Hematopoietic multipotent progenitor cell treated with erythropoietin and hydrocortisone succinate and interleukin-3 and kit ligand, for 15 days (in vitro differentiated cells): ENCODE measurements at regions not wholly inside any gene's neighbourhood (a gene's known extent, or its start where the extent isn't known, plus 50 kb on each side); places are given as distances from the start of the nearest gene placed in this dataset.

Experiments used
- DNase-seq: peaks from one replicate; pipeline ENCODE4 v3.0.0-alpha.2; 2015; ENCODE audit warnings: low spot score

DNA sequence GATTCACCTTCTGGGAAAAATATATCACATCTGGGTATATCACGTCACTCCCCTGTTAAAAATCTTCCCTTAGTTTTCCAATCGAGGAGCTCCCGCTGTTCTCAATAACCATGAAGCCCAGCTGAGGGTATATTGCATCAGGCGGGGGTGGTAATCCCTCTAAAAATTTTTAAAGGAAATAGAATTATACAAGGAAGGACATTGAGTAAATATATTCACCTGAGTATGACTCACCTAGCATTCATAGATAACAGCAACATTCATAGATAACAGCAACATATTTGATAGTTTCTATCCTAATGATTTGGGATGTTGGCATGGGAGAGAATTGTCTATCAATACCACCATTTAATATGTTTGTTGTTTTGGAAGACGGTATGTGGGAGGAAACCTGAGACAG lies 473.6 kb downstream of the RMST start:
- DNase-seq = no peak

DNA sequence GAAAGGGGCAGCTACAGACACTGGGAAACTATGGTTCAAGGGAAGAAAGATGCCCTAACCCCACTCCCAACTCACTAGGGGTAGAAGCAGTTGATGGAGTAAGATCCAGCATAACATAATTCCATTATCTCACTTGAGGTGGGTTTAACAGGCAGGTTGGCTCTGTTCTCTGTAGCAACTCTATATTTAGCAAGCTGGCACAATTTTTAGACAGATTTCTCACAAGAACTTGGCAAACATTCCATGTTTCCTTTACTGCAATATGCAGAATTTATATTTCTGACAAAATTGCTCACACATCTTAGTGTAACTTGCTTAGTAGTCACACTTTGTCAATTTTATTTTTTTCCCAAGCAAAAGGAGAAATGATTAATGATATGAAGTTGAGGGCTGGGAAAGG lies 475.4 kb downstream of the RMST start:
- DNase-seq = no peak

DNA sequence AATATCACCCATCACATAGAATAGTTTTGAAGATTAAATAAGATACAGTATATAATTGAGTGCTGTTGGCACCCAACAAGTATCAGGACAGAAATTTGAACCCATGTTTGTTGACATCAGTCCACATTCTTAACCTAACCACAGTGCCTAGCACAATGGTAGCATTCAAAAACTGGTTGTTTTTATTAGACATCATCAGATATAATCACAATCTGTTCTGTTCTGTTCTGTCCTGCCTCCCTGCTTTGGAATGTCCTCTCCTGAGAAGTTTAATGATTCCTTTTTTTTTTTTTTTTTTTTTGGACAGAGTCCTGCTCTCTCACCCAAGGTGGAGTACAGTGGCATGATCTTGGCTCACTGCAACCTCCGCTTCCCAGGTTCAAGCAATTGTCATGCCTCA lies 476.6 kb downstream of the RMST start:
- no peak for DNase-seq

DNA sequence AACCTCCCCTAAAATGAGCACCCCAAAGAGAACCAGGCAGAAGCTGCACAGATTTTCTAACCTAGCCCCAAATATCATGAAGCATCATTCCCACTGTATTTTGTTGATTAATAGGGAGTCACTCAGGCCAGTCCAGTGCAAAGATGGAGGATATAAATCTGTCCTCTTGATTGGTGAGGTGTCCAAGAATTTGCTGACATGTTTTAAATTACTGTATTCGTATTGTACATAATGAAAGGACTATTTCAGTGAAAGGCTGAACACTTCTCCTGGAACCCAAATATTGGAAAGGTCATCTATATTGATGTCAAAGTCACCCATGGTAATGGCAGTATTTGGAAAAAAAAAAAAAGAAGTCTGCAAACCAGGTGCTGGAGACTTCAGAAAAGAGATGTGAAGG lies 477.5 kb downstream of the RMST start:
- no peak for DNase-seq

DNA sequence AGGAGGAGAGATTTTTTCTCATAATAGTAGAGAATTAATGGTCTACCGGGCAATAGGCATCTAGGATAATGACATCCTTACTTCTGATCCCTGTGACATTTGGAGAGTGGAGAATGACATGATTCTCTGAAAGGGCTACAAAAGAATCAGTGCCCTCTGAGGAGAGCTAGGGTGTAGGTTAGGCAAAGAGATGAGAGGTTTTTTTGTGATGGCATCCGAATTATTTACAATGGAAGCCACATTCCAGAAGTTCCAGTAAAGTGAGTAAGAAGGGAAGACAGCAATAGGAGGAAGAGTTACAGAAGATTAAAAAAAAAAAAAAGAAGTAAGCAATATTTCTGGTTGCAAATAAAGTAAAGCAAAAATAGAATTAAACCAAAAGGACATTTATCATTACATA lies 478.0 kb downstream of the RMST start:
- DNase-seq = no peak

DNA sequence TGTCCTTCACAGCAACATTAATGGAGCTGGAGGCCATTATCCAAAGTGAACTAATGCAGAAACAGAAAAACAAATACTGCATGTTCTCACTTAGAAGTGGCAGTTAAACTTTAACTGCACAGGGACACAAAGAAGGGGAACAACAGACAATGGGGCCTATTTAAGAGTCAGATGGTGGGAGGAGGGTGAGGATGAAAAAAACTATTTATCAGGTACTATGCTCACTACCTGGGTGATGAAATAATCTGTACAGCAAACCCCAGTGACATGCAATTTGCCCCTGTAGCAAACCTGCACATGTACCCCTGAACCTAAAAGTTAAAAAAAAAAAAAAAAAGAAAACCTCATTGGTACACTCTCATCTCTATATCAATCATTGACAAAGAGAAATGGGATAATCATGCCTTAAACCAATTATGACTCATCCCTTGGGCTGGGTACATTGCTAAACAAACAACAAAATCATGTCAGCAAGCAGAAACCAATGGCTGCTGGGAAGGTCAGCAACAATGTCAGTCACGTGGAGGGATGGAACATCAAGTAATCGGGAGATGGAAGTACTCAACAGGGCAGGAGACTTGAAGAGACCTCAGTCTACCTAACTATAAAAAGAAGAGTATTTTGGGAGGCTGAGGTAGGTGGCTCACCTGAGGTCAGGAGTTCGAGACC lies 479.2 kb downstream of the RMST start:
- DNase-seq = no peak

DNA sequence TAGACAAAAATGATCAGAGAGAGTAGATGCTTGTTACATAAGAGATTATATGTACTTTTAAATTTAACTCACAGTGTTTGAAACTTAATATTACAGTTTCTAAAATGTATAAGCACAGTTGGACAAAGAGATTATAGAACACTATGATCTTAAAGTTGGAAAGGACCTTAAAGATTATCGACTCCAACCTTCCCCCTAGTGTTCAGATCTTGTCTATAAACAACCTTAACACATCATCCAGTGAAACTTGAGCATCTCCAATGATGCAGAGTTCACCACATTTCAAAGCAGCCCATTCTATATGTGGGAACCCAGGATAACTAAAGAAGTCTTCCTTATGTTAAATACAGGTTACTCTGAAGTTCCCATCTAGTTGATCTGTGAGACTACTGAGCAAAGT lies 480.8 kb downstream of the RMST start:
- no peak for DNase-seq

DNA sequence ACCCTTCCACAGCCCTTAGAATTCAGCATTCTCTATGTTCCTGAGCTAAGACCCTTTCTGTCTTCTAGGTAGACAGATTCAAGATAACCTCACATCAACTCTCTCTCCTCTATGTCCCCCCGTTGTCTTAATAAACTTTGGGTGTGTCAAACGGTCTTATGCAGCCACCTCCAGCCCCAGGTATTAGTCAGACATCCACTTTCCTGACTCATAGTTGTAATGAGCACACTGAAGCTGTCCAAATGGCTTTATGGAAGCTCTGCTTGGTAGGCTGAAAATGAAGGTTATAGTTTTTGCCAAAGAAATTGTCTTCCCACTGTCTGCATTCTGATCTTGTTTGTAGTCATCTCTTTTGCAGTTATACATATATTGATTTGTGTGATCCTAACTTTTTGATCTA lies 482.0 kb downstream of the RMST start:
- no peak for DNase-seq

DNA sequence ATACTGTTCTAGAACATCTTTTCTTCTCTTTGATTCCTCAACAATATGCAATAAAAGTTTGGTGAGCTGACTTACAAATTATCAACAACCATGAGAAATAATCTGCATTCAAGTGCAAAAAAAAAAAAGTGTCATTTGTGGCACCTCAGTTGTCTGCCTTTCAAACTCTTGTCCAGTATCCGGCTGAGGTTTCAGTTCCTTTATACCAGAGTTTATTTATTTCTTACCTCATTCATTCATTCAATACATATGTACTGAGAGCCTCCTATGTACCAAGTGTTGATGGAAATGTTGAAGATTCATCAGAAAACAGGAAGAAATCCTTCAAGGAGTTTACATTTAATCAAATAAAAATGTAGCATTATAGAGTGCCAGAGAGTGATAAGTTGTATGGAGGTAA lies 484.1 kb downstream of the RMST start:
- no peak for DNase-seq

DNA sequence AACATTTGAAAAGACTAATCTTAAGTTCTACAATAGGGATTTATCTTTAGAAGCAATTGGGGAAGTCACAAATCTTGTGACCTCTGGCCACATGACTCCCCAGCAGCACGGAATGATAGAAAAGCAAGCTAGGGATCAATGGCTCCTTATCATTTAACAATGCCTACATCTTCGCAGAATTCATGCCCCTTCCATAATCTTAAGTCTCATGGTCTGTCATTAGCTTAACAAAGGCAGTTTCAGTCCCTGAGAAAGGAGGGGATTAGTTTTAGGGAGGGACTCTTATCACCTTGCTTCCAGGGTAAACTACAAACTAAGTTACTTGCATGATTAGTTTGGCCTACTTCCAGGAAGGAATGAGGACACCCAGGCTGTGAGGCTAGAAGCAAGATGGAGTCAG lies 486.0 kb downstream of the RMST start:
- no peak for DNase-seq

DNA sequence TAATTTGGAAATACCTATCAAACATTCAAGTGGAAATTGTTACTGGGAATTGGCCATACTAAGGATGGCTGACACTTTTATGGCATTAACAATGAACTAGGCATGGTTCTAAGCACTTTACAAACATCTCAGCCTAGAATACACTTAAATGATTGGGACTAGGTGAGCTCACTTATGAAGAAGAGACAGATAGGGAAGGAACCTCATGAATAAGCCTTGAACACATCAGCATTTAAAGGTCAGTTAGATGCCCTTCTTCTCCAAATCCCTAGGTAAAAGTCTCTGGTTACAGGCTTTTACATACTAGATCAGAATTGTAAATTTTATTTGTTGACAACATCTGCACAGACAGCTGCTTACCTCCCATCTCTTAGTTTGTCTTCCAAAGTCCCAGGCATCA lies 488.6 kb downstream of the RMST start:
- no peak for DNase-seq

DNA sequence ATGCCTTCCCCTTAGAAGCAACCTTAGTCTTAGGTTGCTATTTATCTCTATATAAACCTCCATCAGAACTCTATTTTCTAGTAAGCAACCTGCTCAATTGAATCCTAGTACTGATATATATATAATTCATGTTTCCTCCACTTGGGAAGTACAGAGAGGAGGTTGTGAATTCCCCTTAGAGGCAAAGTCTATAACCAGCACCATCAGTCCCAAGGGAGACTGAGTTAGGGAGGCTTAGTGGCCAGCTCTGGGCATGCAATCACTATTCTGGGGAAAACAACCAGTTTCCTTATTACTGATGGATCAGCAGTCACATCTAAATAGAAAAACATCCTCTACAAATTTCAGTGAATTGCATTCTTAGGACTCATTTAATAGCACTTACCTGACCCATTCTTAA lies 489.1 kb downstream of the RMST start:
- no peak for DNase-seq

DNA sequence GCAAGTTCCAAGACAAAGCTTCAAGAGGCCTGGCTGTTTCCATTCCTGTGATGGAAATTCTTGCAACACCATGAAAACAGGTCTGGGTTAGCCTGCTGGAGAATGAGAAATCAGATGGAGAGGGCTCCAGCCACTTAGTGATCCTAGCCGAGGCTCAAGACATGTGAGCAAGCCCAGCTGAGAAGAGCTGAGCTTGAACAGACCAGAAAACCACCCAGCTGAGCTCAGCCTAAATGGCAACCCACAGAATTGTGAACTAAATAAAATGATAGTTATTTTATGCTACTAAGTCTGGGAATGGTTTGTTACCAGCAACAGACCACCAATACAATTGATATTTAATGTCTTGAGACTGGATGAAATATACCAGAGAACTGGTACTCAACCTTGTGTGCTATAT lies 494.5 kb downstream of the RMST start:
- no peak for DNase-seq

DNA sequence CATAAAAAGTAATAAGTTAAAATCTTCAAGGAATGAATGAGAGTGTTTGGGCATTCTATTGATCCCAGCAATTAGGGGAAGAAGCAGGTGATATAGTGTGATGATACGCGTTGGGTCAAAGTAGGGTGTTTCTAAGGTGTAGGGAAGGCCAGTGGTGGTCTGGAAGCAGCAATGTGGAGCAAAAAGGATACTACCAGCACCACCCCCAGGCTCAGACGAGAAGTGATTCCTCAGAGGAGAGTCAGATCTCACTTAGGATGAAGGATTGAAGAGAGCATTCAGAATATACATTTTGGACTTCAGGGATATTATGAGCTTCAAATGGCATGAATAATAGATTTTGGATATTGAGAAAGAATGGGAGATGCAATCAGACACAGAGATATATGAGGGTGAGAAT lies 497.6 kb downstream of the RMST start:
- DNase-seq = no peak

DNA sequence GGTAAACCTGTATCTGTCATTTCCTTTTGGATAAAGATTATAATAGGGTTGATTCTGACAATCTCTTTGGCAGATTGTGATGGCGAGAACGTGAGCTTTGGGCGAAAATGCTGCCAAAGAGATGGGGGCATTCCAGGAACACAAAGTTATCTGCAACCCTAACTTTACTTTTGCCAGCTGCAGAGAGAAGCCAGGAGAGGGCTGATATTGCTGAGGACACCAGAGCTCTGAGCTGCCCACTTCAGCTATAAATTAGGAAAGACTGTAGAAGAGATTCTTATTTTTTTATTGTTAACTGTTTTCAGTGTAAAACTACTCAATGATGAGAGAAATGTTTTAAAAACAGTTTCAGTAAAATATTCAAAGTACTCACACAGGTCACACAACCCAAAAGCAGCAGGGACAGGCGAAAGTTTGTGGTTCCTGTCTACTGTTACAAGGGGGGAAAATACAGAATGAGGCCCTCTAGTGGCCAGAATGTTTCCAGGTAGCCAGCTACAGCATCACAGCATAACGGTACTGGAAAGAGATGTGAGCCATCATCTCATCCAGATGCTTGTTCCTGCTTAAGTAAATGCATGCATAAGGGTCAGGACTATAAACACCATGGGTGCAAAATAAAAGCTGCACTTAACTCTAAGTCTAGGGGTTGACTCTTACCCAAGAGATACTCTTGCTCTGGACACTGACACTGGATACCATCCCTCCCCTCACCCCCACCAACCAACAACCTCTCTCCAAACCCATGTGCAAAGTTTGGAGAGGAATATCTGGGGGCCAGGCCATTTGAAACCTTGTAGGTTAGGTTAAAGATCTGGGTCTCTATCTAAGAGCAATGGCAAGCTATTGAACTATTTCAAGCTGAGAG lies 498.4 kb downstream of the RMST start:
- peak; percentile 3 for DNase-seq

DNA sequence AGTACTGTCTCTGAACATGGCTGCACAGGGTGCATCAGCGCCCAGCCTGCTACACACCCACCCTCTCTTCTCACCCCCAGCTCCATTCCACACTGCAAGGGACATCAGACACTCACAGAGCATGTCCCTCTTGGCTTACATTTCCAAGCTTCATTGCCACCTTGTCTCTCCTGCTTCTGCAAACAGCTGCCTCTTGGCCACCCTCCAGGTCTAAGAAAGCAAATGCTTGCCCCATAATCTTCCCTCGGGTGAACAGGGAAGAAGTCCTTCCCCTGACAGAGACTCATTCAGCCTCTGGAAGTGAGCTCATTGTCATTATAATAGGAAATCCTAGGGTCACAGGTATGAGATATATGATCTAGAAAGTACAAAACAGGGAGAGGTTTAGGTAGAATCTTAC lies 505.2 kb downstream of the RMST start:
- DNase-seq = no peak

DNA sequence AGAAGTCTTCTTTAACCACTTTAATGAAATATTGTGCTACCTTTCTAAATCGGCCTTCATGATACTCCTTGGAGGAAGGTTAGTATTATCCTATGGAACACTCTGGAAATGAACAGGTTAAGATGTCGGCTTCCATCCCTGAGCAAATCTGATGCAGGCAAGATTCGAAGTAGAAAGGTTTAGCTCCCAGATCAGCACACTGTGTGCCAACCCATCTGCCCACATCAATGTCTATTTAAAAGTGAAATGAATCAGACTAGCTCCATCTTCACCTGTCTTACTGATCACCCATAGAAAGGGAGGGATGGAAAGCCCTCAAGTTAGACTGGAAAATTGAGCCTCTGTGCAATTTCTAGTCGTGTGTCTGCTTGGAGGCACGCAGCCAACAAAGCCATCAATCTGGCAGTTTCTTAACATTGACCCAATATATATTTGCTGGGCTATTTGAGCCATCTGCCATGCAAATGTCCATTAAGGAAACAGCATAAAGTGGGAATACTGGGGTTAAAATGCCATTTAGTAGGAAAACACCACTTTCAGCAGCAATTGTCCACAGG lies 506.1 kb downstream of the RMST start:
- DNase-seq = no peak

DNA sequence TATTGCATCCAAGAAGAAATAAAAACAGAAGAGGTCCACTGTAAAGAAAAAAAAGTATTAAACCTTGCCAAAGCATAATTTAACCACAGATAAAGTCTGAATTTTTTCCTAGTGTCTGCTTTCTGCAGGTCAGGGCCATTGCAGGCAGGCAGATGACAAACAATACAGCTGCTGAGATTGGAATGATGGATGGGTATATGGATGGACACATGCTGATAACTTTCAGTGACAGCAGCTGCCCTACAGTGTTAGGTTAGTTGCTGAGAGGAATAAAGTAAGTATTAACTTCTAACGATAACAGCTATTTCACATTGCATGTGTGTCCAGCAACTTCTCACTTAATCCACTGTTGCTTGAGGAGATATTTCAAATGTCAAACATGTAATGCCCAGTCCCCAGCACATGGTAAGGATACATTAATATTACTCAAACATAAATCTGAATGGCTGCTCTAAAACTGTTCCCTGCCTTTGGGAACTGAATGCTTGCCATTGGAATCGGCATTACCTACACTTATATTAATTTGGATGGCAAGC lies 515.3 kb downstream of the RMST start:
- DNase-seq = no peak

DNA sequence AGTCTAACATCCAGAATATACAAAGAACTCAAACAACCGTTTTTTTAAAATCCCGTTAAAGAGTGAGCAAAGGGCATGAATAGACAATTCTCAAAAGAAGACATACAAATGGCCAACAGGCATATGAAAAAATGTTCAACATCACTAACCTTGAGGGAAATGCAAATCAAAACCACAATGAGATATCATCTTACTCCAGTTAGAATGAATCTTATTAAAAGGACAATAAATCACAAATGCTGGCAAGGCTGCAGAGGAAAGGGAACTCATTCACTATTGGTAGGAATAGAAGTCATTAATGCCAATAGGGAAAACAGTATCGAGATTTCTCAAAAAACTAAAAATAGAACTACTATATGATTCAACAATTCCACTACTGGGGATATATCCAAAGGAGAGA lies 520.1 kb downstream of the RMST start:
- no peak for DNase-seq

DNA sequence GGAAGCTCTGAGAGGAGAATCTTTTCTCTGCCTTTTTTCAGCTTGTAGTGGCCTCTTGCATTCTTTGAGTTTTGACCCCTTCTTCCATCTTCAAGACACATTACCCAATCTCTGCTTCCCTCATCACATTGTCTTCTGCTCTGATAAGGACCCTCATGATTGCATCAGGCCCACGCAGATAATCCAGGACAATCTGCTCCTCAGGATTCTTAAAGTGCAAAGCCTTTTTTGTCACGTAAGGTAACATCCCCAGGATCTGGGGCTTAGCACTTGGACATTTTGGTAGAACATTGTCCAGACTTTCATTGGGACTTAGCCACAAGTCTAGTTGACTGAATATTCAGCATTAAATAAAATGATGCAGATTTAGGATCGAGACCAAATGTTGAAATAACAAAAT lies 521.2 kb downstream of the RMST start:
- no peak for DNase-seq

DNA sequence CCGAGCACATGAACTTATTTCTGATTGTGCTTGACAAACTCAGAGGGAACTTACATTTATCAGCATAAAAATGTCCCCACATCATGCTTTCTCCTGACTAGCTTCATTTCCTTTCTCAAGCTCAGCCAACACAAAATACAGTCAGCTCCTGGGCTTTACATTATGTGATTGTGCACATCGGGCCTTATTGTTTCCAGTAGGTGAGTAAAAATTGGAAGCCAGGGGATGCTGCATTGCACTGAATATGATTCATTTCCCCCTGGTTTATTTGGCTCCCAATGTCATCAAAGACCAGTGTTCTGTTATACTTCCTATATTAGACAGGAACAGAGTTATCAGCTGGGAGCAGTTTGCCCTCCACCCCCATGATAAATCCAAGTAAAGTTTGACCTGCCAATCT lies 521.8 kb downstream of the RMST start:
- DNase-seq = no peak

DNA sequence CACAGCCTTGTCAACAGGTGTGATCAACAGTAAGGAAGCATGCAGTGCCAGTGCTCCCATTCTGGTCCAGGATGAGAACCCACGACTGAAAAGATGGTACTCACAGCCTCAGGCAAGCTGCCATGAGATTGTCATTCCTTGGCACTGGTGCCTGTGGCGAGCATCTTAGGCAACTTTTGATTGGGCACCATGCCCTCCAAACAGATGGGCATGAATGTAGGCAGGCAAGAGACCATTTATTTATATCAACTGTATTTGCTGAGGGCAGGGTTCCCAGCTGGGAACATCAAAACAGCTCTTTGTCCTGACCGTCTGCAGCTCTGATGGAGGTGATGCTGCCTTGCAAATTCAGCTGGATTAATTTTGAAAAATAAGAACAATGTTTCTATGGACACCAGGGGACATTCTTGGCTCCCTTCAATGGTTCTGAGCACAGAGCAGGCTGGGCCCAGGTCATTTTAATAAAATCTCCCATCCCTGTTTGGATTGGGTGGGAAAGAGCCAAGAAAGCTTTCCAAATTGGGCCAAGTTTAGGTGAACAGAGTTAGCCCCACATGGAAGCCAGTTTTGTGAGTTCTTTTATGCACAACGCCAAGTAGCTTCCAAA lies 522.5 kb downstream of the RMST start:
- no peak for DNase-seq

DNA sequence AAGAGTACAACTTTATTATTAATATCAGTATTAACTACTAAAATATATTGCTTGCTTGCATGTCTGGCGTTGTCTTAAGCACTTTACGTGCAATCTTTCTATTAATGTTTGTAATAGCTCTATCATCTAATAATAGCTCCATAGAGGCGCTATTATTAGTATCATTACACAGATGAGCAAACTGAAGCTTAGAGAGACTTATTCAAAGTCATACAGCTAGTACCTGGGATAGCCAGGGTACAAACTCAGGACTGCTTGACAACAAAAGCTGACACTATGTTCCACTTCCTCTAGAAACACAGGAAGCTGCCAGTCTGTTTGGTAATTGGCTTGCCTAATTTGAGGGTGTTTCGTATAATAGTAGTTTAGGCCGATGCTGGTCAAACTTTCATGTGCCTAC lies 523.2 kb downstream of the RMST start:
- no peak for DNase-seq
